ENCODE measurements at regions not wholly inside any gene's neighbourhood (a gene's known extent, or its start where the extent isn't known, plus 50 kb on each side); places are given as distances from the start of the nearest gene placed in this dataset.

DNA sequence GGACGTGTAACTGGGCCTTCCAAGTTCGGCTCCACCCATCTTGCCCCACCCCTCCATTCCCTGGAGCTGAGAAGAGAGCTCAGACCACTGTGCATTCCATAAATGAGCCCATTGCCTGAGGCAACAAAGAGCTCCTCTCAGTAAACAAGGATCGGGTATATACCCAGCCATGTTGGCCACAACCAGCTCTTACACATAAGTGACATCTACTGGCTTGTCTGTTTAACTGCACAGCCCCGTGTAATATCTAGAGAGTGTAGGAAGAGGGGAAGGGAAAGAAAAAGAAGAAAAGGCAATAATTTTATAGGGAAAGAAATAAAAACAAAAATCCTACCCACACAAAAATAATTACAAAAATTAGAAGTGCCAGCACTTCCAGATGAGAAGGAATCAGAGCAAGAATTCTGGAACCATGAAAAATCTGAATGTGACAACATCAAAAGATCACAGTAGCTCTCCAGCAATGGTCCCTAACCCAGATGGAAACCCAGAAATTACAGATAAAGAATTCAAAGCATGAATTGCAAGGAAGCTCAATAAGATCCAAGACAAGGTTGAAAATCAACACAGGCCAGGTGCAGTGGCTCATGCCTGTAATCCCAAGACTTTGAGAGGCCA is 308.1 kb downstream of the RPAP3 start:
- peak overlapping the region in 3 of 7 donors; percentile 27 to 63 (median 46) for H3K27ac Mint-ChIP-seq
- H3K9me3 Mint-ChIP-seq: peaks cover 8 to 26% (median 13%) of the 10 kb centered on the region in 7 donors
- Histone ChIP-seq H3K4me3 (replicated peaks in 1 of 3; ENCODE audit: low read depth in 2 of 3, low read length in 3 of 3) (no peak overlapping the region), H3K9me3 (replicated peaks in 1 of 2; ENCODE audit: control insufficient read depth in 1 of 2, insufficient read depth in 1 of 2, low read length in 2 of 2) (peaks cover 0 to 8% of the 10 kb centered on the region in 2 donors), H3K4me2 (replicated peaks; ENCODE audit: extremely low read depth, low read length, poor library complexity, severe bottlenecking) (no peak overlapping the region), H3K4me1 (ENCODE audit: control insufficient read depth in 1 of 2, insufficient read depth in 2 of 2, low read length in 2 of 2) (peaks cover 9 to 17% of the 10 kb centered on the region in 2 donors), H3K27me3 (ENCODE audit: control insufficient read depth in 2 of 2, insufficient read depth in 2 of 2, low read length in 2 of 2) (no peaks in the 10 kb centered on the region), H2AFZ (ENCODE audit: insufficient read depth, low read depth, low read length, poor library complexity, severe bottlenecking) (peak overlapping the region; percentile 26), H3K36me3 (replicated peaks in 1 of 2; ENCODE audit: control insufficient read depth in 1 of 2, insufficient read depth in 2 of 2, low read length in 2 of 2) (no peaks in the 10 kb centered on the region), H3K9ac (ENCODE audit: insufficient read depth, low read length, poor library complexity, severe bottlenecking) (no peak overlapping the region), H3K27ac (ENCODE audit: low read depth in 1 of 2, low read length in 2 of 2) (no peak overlapping the region), H4K20me1 (ENCODE audit: insufficient read depth, low read length) (no peaks in the 10 kb centered on the region), H3K79me2 (ENCODE audit: insufficient read depth, low read length) (no peaks in the 10 kb centered on the region)
- H3K4me1 Mint-ChIP-seq: peaks cover 37% of the 10 kb centered on the region
- H3K36me3 Mint-ChIP-seq: peaks cover 0 to 3% of the 10 kb centered on the region in 2 donors
- H3K4me3 Mint-ChIP-seq: no peak overlapping the region
- intact Hi-C loops (cut with micrococcal nuclease): loop anchor here (2.0 to 10.0 kb wide), 4 partner anchors 41 to 323 kb away; no protein-coding TSS in a partner anchor
- peak; percentile 70 for TF ChIP-seq CTCF (IDR thresholded peaks at IDR 0.05)
- 94% methylated on average over 2 of the region's 4 CpGs for WGBS (ENCODE audit: insufficient coverage)
- peak; percentile 34 to 57 (median 53) for DNase-seq
- peaks cover 0 to 2% (median 0%) of the 10 kb centered on the region in 3 donors for H3K27me3 Mint-ChIP-seq (ENCODE audit: low read depth in 3 of 3)

DNA sequence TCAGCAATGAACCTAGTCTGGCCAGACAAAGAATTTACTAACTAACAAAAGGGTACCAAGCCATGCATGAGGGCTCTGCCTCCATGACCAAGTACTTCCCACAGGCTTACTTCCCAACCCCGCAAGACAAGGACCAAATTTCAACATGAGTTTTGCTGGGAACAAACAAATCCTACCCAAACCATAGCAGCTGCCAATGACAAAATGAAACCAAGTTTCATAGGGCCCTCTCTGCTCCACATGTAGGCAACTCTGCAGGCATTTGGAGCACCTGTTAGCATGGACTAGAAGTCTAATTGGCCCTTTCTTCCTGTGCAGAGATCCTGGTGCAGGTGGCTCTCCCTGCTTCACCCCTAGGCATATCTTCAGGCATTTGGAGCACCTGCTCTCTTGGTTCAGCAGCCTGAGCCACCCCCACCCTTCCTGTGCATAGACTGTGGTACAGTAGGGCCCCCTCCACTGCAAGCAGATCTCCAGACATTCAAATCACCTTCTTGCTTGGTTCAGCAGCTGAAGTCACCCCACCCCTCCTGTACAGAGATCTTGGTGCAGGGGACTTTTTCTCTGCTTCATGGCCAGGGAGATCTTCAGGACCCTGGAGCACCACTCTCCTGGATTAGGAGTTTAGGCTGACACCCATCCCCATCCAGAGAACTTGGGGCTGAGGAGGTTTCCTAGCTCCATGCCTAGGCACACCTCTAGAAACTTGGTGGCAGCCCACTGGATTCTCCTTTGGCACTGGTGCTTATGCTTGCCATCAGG is 308.7 kb downstream of the RPAP3 start:
- Mint-ChIP-seq H3K4me1 (peaks cover 43% of the 10 kb centered on the region), H3K27me3 (ENCODE audit: low read depth in 3 of 3) (peaks cover 0 to 2% (median 0%) of the 10 kb centered on the region in 3 donors), H3K27ac (peak overlapping the region in 2 of 7 donors; percentile 17 to 63), H3K9me3 (peaks cover 8 to 26% (median 13%) of the 10 kb centered on the region in 7 donors), H3K36me3 (peaks cover 0 to 3% of the 10 kb centered on the region in 2 donors), H3K4me3 (no peak overlapping the region)
- H3K9ac ChIP-seq (ENCODE audit: insufficient read depth, low read length, poor library complexity, severe bottlenecking): no peak overlapping the region
- no peaks in the 10 kb centered on the region for H3K27me3 ChIP-seq (ENCODE audit: control insufficient read depth in 2 of 2, insufficient read depth in 2 of 2, low read length in 2 of 2)
- TF ChIP-seq CTCF (IDR thresholded peaks at IDR 0.05): no peak
- no peaks in the 10 kb centered on the region for H3K79me2 ChIP-seq (ENCODE audit: insufficient read depth, low read length)
- DNase-seq: no peak
- intact Hi-C loops (cut with micrococcal nuclease): loop anchor here (2.0 to 10.0 kb wide), 4 partner anchors 40 to 322 kb away; no protein-coding TSS in a partner anchor
- no peaks in the 10 kb centered on the region for H3K36me3 ChIP-seq (replicated peaks in 1 of 2; ENCODE audit: control insufficient read depth in 1 of 2, insufficient read depth in 2 of 2, low read length in 2 of 2)
- peaks cover 0 to 8% of the 10 kb centered on the region in 2 donors for H3K9me3 ChIP-seq (replicated peaks in 1 of 2; ENCODE audit: control insufficient read depth in 1 of 2, insufficient read depth in 1 of 2, low read length in 2 of 2)
- H3K4me3 ChIP-seq (replicated peaks in 1 of 3; ENCODE audit: low read depth in 2 of 3, low read length in 3 of 3): no peak overlapping the region
- H3K4me1 ChIP-seq (ENCODE audit: control insufficient read depth in 1 of 2, insufficient read depth in 2 of 2, low read length in 2 of 2): peaks cover 13 to 20% of the 10 kb centered on the region in 2 donors
- peak overlapping the region; percentile 26 for H2AFZ ChIP-seq (ENCODE audit: insufficient read depth, low read depth, low read length, poor library complexity, severe bottlenecking)
- no peak overlapping the region for H3K27ac ChIP-seq (ENCODE audit: low read depth in 1 of 2, low read length in 2 of 2)
- H3K4me2 ChIP-seq (replicated peaks; ENCODE audit: extremely low read depth, low read length, poor library complexity, severe bottlenecking): no peak overlapping the region
- no peaks in the 10 kb centered on the region for H4K20me1 ChIP-seq (ENCODE audit: insufficient read depth, low read length)
- 100% methylated on average over 1 of the region's 1 CpG for WGBS (ENCODE audit: insufficient coverage)

Measured in CD14-positive monocyte (primary cell).